ENCODE measurements at regions not wholly inside any gene's neighbourhood (a gene's known extent, or its start where the extent isn't known, plus 50 kb on each side); places are given as distances from the start of the nearest gene placed in this dataset.

GRCh38 chr11:134535029-134536025, 123.3 kb upstream of the B3GAT1 start:
- ATAC-seq: no peak
- intact Hi-C loops (cut with DNase I): no loop called here

GRCh38 chr11:134533511-134533910, 121.5 kb upstream of the B3GAT1 start:
- no peak for ATAC-seq
- peak; percentile 9 for DNase-seq (ENCODE audit: low spot score)

More at GRCh38 chr11:134535029-134536025, 123.3 kb upstream of the B3GAT1 start:
- peak; percentile 18 for DNase-seq (ENCODE audit: low spot score)

GRCh38 chr11:134532921-134533421, 120.9 kb upstream of the B3GAT1 start:
- DNase-seq (ENCODE audit: low spot score): peak; percentile 47
- intact Hi-C loops (cut with DNase I): no loop called here
- ATAC-seq: no peak

More at GRCh38 chr11:134533511-134533910, 121.5 kb upstream of the B3GAT1 start:
- intact Hi-C loops (cut with DNase I): no loop called here

GRCh38 chr11:134532131-134532920, 120.3 kb upstream of the B3GAT1 start:
- intact Hi-C loops (cut with DNase I): no loop called here

GRCh38 chr11:134531327-134532130, 119.5 kb upstream of the B3GAT1 start:
- ATAC-seq: no peak
- intact Hi-C loops (cut with DNase I): no loop called here
- peak; percentile 32 for DNase-seq (ENCODE audit: low spot score)

More at GRCh38 chr11:134532131-134532920, 120.3 kb upstream of the B3GAT1 start:
- no peak for ATAC-seq
- DNase-seq (ENCODE audit: low spot score): peak; percentile 45

GRCh38 chr11:134530636-134531326, 118.7 kb upstream of the B3GAT1 start:
- intact Hi-C loops (cut with DNase I): no loop called here
- ATAC-seq (no peak), DNase-seq (ENCODE audit: low spot score) (peak; percentile 34)

- DNase-seq (ENCODE audit: low spot score): peak; percentile 41
- intact Hi-C loops (cut with DNase I): no loop called here
- ATAC-seq: peak; percentile 10
Observed at GRCh38 chr11:134529212-134530096, 117.4 kb upstream of the B3GAT1 start.

- intact Hi-C loops (cut with DNase I): no loop called here
- ATAC-seq: no peak
- DNase-seq (ENCODE audit: low spot score): peak; percentile 15
Observed at GRCh38 chr11:134528453-134528852, 116.4 kb upstream of the B3GAT1 start.

- intact Hi-C loops (cut with DNase I): no loop called here
- DNase-seq (ENCODE audit: low spot score): peak; percentile 40
- ATAC-seq: no peak
Observed at GRCh38 chr11:134527382-134528243, 115.6 kb upstream of the B3GAT1 start.

GRCh38 chr11:134524896-134525845, 113.1 kb upstream of the B3GAT1 start:
- peak; percentile 28 for DNase-seq (ENCODE audit: low spot score)
- intact Hi-C loops (cut with DNase I): no loop called here

GRCh38 chr11:134524201-134524600, 112.2 kb upstream of the B3GAT1 start:
- no peak for DNase-seq (ENCODE audit: low spot score)
- no peak for ATAC-seq
- intact Hi-C loops (cut with DNase I): no loop called here

More at GRCh38 chr11:134524896-134525845, 113.1 kb upstream of the B3GAT1 start:
- no peak for ATAC-seq

GRCh38 chr11:134522782-134523570, 110.9 kb upstream of the B3GAT1 start:
- intact Hi-C loops (cut with DNase I): no loop called here
- DNase-seq (ENCODE audit: low spot score) (no peak), ATAC-seq (no peak)

- intact Hi-C loops (cut with DNase I): no loop called here
- DNase-seq (ENCODE audit: low spot score) (no peak), ATAC-seq (no peak)
Observed at GRCh38 chr11:134521452-134522289, 109.6 kb upstream of the B3GAT1 start.

- intact Hi-C loops (cut with DNase I): no loop called here
- DNase-seq (ENCODE audit: low spot score) (no peak), ATAC-seq (no peak)
Observed at GRCh38 chr11:134521001-134521400, 109.0 kb upstream of the B3GAT1 start.

All from sciatic nerve (tissue), 2 donors.